Hematopoietic multipotent progenitor cell treated with erythropoietin and hydrocortisone succinate and interleukin-3 and kit ligand, for 15 days (in vitro differentiated cells): ENCODE measurements at regions not wholly inside any gene's neighbourhood (a gene's known extent, or its start where the extent isn't known, plus 50 kb on each side); places are given as distances from the start of the nearest gene placed in this dataset.
A peak's percentile ranks its signal among the peaks of the same experiment; 100 is the strongest.

Experiments
- DNase-seq: peaks from one replicate; pipeline ENCODE4 v3.0.0-alpha.2; 2015; ENCODE audit warnings: low spot score

DNA sequence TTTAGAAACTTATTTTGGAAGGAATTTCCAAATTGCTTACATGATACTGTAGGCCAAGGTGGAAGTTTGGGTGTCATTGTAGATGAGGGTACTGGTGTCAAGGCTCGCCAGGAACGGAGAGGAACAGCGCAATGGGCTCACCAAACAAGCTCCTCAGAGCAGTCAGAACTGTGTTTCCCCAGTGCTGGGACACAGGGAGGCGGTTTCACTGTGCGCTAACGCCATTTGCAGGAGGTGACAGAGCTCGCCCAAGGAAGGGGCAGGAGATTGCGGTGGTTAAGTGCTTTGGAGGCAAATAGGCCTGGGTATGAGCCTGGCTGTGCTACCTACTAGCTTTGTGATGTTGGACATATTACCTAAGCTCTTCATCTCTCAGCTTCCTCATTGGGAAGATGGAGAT, 57.3 kb downstream of the HHEX start:
- no peak for DNase-seq

DNA sequence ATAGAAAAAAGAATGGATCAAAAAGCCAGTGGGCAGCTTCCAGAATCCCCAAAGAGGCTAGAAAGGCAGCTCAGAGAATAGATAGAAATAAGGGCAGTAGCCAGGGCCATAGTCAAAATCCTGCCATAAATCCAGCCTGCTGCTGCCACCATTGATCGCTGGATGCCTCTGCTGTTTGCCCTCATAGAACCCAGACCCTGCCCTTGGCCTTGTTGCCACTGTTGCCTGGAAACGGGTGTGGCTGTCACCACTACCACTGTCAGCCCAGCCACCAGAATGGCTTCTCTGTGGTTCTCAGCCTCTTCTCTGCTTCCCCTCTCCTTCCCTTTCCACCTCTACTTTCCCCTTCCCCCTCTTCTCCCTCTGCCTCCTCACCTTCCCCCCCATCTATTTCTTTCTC, 57.8 kb downstream of the HHEX start:
- DNase-seq = no peak

DNA sequence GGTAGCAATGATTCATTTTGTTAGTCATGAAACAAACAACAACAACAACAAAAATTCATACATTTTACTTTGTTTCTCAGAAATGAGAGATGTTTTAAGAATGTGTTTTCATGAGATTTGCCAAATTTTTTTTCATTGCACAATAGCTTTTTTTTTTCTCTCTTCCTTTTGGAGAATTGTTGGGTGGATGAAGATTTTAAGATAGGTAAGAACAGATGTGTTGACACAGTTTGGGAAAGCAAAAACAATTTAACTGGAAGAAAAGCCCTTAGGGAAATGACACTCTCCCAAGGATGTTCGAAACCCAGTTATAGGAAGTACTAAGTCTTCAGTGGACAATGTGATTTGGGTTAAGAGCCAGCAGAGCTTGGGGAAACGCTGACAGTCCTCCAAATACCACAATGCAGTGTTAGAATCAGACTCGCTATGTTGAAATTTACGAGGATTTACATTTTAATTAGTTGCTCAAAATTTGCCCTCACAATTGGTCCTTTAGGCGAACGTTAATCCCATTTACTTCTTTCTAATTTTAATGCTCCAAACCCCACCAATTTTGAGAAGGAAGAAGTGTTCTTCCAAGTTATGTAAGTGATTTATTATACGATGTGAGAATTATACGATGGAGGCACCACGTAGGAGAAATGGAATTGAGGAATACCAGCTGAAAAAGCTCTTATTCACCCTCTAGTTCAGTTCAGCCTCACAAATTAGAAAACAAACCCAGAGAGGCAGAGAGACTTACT, 61.2 kb downstream of the HHEX start:
- DNase-seq = no peak

DNA sequence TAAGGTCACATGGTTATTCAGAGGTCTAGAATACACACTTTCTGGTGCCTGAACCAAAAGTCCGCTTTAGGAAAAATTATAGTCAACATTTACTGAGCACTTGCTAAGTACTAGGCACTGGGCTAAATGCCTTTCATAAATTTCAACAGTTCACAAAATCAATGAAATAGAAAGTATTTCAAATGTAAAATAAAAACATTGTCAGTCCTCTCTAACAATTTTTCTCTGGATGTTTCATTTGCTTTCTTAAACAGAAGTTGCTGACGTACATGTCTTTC, 61.7 kb downstream of the HHEX start:
- DNase-seq = no peak

DNA sequence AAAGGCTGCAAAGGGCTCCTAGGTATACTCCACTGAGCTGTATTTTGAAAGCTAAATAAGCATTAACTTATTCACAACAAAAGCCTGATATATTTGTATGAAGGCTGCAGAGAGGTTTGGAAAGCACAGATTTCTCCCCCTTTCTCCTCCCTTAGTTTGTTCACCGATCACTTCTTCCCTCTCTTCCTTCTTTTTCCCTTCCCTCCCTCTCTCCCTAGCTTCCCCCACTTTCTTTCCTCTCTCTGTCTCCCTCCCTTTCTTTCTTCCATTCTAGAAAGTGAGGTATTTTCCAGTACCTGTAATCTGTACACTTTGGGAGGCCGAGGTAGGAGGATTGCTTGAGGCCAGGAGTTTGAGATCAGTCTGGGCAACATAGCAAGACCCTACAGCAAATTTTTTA, 62.1 kb downstream of the HHEX start:
- no peak for DNase-seq

DNA sequence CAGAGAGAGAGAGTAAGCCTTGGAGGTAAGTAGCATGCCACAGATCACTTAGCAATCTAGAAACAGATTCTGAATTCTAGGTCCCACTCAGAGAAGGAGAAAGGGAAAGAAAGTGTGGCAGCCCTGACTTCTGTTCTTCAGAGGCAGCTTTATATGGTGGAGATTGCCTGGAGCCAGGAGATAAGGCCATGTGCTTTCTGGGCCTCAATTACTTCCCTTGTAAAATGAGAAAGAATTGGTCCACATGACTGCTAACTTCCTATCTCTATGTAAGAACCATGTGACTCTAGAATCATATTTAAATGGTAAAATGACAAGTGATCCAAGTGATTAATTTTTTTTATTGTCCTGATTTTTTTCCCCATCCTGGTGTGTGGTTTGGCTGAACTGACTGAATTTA, 64.1 kb downstream of the HHEX start:
- DNase-seq = no peak

DNA sequence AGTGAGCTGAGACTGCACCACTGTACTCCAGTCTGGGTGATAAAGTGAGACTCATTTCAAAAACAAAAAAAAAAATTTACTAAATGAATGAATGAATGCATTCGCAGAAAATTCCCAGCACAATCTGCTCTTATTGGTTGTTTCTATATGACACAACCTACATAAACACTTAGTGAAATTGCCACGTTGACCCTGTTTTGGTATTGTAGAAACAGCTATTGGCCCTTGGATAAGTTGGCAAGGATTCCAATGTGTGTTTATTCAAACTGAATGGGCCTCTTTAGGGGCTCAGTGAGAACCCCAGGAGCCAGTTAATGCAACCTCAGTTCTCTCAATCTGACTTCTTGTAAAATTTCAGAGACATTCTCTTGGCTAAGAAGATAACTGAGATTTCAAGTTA, 66.0 kb downstream of the HHEX start:
- DNase-seq = no peak

DNA sequence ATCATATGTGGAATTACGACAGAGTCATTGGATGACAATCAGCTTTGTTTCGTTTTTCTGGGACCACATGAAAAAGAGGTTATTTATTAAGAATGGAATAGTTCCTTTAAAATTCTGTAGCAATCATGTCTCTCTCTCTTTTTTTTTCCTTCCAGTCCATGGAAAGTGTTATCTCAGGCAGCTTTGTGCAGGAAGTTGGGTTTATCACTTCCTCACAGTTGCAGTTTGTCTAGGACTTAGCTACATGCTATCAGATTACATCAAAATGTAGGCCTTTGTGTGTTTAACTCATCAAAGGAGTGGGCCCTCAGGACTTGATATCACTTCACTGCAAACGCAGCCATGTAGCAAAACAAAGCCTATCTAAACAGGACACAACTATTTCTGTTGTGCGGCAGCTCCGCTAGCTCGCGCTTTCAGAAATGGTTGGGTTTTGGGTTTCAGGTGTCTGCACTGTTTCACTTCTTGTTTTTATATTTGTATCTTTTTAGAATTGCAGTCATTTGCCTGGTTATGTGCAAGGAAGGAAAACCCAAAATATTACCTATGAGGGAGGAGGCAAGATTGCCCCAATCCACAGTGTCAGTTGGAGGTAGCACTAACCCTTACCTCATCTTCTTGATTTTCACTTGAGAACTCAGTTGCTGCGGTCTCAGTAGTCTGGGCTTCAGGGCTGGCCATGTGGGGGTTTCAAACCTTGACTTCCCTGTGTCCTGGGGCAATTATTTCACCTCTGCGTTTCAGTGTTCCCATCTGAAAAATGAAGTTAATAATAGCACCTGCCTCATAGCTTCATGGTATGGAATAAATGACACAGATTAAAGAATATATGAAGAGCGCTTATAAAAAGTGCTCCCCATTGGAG, 66.7 kb downstream of the HHEX start:
- DNase-seq = peak; percentile 32

DNA sequence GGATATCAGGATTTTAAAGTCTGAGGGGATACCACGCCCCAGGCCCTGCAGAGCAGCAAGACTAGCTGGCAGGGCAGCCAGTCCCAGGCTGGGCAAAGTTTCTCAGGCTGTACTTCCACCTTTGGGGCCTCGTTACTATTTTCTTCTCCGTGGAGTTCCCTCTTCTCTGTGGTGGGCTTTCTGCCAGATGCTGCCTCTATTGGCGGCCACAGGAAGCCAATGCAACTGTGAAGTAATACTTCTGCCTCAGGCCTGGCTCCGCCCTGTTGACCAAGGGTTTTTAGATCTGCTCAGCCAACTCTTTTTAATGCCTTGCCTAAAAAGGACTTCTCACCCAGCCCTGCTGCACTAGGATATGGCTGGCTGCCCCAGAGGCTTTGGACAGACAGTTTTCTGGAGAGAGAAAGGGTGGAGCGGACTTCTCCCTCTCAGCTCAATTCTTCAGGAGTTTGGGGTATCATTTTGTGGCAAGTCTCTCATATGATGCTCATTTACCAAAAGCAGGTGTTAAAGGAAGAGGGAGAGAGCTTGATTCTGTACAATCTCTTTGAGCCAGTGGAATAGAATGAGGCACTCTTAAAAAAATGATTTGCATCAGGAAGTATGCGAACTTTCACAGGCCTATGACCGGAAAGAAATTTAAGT, 67.4 kb downstream of the HHEX start:
- DNase-seq = peak; percentile 50

DNA sequence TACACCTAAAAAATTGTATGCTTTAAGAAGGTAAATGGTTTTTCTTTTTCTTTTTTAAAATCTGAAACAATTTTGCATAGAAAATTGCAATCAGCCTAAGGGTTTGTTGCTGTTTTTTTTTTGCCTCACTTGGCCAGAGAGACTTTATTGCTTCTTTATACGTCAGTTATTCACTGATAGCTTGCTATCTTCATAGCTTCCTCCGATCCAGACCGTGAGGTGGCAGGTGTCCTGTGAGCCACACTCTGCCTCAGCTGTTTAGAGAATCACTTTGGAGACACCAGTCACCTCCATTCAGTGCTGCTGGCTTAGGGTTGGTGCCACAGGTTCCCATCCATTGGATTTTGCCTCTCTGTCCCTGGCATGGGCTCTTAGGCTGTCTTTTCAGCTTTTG, 68.0 kb downstream of the HHEX start:
- DNase-seq = no peak

DNA sequence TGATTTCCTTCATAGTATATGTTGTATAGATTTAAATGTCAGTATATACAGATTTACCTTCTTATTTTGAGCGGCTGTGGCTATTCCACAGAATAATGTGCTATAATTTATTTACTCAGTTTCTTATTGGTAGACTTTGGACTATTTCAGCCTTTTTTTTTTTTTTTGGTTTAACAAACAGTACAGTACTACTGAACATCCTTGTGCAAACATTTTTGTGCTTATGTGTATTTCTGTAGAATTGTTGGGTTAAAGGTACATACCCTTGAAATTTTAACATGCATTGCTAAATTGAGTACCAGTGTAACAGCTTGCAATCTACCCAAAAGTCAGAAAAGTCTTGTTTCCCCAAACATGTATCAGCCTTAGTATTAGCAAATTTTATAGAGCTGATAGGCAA, 68.8 kb downstream of the HHEX start:
- DNase-seq = no peak

DNA sequence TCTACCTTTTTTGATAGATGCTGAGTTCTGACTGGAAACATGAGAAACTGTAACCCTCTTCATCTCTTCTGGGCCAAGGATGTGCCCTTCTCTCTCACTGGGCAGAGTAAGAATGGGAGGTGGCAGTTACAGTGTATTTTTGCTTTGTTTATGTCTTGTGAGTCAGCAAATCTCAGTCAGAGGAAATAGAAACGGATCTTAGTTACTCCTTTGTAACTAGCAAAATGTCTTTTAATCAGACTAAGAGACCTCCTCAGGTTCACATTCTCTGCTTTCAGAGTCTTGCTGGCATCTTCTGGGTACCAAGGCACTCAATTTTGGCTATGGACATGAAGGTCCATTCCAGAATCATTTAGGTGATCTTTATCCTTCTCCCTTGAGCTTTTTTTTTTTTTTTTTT, 70.9 kb downstream of the HHEX start:
- no peak for DNase-seq

DNA sequence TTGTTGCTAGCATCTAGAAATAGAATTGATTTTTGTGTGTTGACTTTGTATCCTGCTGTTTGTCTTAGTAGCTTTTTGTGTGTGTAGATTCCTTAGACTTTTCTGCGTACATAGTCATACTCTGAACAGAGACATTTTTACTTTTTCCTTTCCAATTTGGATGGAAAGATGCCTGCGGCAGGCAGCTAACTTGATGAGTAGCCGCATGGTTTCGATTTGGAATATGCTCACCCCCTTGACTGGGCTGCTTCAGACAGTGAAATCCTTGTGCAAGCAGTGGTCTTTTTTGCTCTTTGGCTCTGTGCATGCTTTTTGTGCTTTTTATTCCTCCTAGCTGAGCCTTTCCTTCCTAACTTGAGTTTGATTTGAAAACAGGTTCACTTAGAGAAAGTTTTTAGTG, 71.8 kb downstream of the HHEX start:
- no peak for DNase-seq

DNA sequence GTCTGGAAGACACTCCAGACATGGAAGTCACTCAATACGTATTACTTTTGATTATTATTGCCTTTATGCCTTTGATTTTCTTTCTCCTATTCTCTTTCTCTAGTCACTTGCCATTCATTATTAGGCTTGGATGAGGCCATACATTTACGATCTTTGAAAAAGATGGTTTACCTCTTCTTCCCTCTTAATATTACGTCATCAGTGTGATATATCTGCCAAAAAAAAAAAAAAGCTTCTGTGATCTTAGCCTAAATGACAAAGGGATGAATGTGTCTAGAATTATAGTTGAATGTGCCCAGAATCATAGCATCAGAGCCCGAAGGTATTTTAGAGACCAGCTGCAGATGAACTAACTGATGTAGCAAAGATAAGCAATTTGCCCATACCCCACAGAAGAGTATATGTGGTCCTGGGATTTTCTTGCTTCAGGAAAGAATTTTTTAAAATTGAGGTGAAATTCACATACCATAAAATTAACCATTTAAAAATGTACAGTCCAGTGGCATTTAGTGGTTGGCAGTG, 73.9 kb downstream of the HHEX start:
- no peak for DNase-seq

DNA sequence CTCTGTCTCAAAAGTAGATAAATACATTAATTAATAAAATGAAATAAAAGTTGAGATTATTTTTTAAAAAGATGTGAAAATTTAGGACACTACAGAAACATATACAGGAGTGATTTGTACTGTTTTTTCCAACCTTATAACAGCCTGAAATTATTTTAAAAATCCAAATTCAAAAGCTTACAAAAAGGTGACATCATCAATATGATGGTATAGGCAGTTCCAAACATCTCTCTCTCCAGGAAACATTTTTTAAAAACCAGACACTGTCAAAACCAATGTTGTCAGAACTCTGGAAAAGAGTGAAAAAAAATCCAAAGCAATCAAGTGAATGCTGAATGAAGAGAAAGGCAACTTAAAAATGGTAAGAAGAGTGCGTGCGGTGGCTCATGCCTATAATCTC, 76.7 kb downstream of the HHEX start:
- no peak for DNase-seq

DNA sequence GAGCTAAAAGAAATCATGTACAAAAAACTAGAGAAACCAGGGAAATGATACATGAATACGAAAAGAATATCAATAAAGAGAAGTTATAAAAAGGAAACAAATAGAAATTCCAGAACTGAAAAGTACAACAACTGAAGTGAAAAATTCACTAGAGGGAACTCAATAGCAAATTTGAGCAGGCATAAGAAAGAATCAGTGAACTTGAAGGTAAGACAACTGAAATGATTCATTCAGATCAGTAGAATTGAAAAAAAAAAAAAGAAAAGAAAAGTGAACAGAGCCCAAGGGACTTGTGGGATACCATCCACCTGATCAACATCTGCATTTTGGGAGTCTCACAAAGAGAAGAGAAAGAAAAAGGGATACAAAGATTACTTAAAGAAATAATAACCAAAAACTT, 78.3 kb downstream of the HHEX start:
- DNase-seq = no peak

DNA sequence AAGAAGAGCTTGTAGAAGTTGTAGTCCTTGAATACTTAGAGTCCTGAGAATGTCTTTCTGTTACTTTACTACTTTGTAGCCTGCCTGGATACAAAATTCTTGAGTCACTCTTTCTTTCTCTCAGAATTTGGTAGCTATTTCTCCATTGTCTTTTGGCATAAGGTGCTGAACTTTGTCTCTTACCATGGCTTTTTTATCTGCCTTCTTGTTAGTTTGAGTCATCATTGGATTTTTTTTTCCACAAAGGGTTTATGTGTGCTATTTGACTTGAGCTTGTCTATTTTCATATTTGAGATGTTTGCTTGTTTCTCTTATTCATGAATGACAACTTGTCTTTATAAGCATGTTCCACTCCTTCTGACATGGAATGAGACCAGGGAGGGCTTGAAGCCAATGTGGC, 74.5 kb upstream of the EXOC6 start:
- no peak for DNase-seq

DNA sequence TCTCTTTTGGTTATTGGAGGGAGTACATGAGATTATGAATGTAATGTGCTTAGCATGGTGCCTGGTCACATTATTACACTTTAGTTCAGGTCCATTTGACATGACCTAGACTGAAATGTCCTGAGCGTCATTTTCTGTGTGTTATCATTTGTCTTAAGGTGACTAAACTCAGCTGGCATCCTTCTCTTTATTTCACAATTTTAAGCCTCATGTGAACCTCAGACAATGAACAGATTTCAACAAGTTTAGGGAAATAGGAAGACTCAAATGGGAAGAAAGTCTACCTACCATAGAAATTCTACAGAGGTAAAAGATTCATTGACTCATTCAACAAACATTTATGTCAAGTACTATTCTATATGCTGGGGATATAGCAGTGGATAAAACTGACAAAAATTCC, 70.2 kb upstream of the EXOC6 start:
- DNase-seq = no peak

DNA sequence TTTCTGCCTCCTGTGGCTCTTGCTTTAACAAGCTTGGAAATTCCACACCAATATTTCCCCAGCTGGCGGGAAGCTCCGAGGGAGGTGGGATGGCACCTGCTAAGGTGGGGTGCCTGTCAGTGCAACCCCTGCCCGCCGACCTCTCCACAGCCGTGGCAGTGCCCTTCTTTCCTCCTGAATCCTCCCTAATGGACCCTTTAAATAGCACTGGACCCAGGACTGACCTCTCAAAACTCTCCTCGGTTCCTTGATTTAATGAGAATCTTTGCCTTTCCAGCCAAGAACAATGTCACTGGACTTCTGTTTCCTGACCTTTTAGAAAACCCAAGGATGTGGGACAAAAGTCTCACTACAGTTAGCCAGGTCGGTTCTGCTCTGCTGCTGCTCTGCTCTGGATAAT, 63.2 kb upstream of the EXOC6 start:
- DNase-seq = no peak

DNA sequence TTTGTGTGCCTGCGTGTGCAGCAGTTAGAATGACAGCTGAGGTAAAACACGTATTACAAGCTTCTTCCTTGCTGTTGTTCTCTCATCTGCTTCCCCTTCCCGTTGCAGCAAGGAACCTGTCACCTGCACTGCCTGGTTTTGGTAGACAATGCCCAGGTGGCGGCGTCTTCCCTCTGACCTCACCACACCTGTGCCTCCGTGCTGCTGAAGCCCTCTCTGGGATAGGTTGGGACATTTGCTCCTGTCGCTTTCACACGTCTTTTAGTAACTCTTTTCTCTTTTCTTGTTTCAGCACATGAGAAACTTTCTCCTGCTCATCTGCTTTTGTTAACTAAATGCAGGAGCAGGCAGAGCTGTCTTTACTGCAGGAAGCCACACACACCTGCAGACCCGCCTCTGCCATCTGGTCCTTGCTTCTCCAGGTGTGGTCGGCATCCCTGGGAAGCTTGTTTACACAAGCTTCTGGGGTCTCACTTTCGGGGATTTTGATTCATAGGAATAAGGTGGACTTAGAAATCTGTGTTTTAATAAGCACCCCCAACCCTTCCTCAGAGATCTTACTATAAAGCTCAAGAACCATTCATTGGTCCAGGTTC, 60.7 kb upstream of the EXOC6 start:
- DNase-seq = no peak

DNA sequence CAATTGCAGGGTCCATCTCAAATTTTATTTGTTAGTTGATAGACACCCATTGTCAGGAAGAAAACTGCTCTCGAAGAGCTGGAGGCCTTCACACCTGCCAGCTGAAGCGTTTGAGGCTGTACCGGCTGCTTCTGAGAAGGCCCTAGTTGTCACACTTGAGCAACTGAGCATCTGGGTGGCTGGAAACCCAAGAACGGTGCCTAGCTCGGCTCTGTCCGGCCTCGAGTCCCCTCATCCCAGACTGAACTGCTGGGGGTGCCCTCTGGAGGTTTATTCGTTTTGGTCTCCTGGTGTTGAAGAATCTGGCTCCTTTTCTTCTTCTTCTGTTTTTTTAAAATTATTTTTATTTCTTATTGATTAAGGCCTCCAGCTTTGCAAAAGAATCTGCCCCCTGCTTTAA, 59.3 kb upstream of the EXOC6 start:
- DNase-seq = no peak

DNA sequence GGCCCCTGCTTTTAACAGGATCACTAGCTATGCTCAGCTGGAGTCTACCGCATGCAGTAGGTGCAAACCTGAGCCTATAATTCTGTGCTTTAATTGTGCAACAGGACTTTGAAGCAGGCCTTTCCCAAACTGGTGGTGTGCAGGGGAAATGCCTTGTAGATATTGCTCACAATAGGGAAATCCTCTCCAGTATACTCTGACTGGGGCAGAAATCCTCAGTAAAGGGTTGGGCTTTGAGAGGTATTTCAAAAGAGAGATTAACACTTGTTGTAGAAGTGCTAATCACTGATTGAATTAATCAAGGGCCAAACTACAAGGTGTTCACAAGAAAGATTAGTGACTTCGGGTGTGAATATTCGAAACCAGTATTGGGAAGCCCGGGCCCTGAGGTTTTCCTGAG, 58.5 kb upstream of the EXOC6 start:
- DNase-seq = no peak

DNA sequence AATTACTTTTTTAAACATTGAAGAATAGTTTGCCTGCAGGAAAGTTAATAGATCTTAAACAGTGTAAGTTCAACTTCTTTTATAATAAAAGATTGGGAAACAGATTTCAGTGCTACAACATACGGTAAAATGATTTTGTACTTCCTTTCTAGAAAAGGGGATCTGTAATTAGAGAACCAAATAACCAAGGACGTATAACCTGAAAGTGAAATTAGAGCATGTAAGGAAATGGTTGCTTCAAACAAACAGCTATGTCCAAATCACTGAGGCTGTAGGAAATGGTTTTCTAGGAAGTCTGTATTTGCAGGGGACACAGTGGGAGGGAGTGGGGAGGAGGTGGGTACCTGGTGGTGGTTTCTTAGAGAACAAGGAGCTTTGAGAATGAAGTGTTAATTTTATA, 57.9 kb upstream of the EXOC6 start:
- no peak for DNase-seq
